Psoas muscle (tissue), 7 donors: ENCODE measurements at regions not wholly inside any gene's neighbourhood (a gene's known extent, or its start where the extent isn't known, plus 50 kb on each side); places are given as distances from the start of the nearest gene placed in this dataset.

ENCODE experiments used
- ATAC-seq, 4 donors: fragments of 200-7000 bp; cut with Tn5 transposase; one replicate each; pipeline ENCODE4 v1.9.1; 2020; ENCODE audit warnings: moderate library complexity in 3 of 4, mild to moderate bottlenecking in 2 of 4
- DNase-seq, 2 donors: peaks; one replicate each; pipeline ENCODE4 v3.0.0-alpha.2; 2020
- H3K27ac ChIP-seq: fragments of 200-600 bp; one replicate; pipeline ENCODE4 v1.8.0; 2022
- H3K27me3 ChIP-seq, 3 donors: fragments of 200-600 bp in 1 of 3; one replicate each; pipeline versions ENCODE4 v1.6.1 to v1.8.0; 2013 to 2022; ENCODE audit warnings: low read length in 2 of 3, mild to moderate bottlenecking in 2 of 3, moderate library complexity in 1 of 3; ENCODE audit not compliant: insufficient read depth in 3 of 3
- H3K36me3 ChIP-seq, 2 donors: fragments of 200-600 bp in 1 of 2; one replicate each; pipeline versions ENCODE4 v1.6.1 to v1.8.0; 2013 to 2022; ENCODE audit warnings: low read depth in 1 of 2, mild to moderate bottlenecking in 1 of 2, moderate library complexity in 1 of 2; ENCODE audit not compliant: insufficient read depth in 1 of 2
- H3K4me1 ChIP-seq: fragments of 200-600 bp; one replicate; pipeline ENCODE4 v1.8.0; 2022
- H3K4me3 ChIP-seq: fragments of 200-600 bp; one replicate; pipeline ENCODE4 v1.8.0; 2022; ENCODE audit warnings: mild to moderate bottlenecking
- H3K9me3 ChIP-seq: fragments of 200-600 bp; one replicate; pipeline ENCODE4 v1.8.0; 2022
- WGBS, 3 donors: extraction: QIAGEN DNeasy Blood & Tissue Kit; methylation state at CpG; one replicate each; pipeline versions ENCODE4 v1.1.6 to v1.1.7; 2013; 5-methylcytosine and 5-hydroxymethylcytosine counted together
- intact Hi-C, 2 donors: fragments of 100-400 bp; cut with DNase I; formaldehyde crosslinking; loops; one replicate each; pipeline versions ENCODE4 v1.11.0 to v1.14.2; 2022
- TF ChIP-seq, protein P1 (sequence below): fragments of 200-600 bp; IDR thresholded peaks from one replicate; pipeline ENCODE4 v1.8.0; 2022; ENCODE audit warnings: antibody characterized with exemption
- donor health status: healthy with polysubstance abuse.
- donor health status: DM: no; HTN: no; CAD: no; lungs with moderate emphysema.
- donor health status: Bipolar disorder and iron deficiency.
- donor health status: healthy.
- donor health status: DM: yes; HTN: yes; CAD: no.
- donor health status: DM: no; HTN: no; CAD: no.
- donor health status: DM: yes; HTN: yes; CAD: no.

GRCh38 chr6:144721232-144721631 lies 436.1 kb downstream of the UTRN start:
- no peaks in the 10 kb centered on the region for H3K36me3 ChIP-seq
- TF ChIP-seq, protein P1, sequence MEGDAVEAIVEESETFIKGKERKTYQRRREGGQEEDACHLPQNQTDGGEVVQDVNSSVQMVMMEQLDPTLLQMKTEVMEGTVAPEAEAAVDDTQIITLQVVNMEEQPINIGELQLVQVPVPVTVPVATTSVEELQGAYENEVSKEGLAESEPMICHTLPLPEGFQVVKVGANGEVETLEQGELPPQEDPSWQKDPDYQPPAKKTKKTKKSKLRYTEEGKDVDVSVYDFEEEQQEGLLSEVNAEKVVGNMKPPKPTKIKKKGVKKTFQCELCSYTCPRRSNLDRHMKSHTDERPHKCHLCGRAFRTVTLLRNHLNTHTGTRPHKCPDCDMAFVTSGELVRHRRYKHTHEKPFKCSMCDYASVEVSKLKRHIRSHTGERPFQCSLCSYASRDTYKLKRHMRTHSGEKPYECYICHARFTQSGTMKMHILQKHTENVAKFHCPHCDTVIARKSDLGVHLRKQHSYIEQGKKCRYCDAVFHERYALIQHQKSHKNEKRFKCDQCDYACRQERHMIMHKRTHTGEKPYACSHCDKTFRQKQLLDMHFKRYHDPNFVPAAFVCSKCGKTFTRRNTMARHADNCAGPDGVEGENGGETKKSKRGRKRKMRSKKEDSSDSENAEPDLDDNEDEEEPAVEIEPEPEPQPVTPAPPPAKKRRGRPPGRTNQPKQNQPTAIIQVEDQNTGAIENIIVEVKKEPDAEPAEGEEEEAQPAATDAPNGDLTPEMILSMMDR: no peak
- H3K27me3 ChIP-seq: no peaks in the 10 kb centered on the region
- WGBS, 3 donors: 93 to 99% (median 98%) methylated on average over 3 of the region's 3 CpGs
- DNase-seq (no peak), ATAC-seq (no peak)
- H3K9me3 ChIP-seq: no peaks in the 10 kb centered on the region
- no peak overlapping the region for H3K27ac ChIP-seq
- intact Hi-C loops: no loop called here
- H3K4me1 ChIP-seq: no peaks in the 10 kb centered on the region
- H3K4me3 ChIP-seq: no peak overlapping the region

- WGBS, 3 donors: 89 to 96% (median 96%) methylated on average over 3 of the region's 3 CpGs
- ATAC-seq (no peak), DNase-seq (no peak)
- intact Hi-C loops: no loop called here
- H3K4me1 ChIP-seq: no peaks in the 10 kb centered on the region
- H3K9me3 ChIP-seq: no peaks in the 10 kb centered on the region
- no peak overlapping the region for H3K27ac ChIP-seq
- H3K27me3 ChIP-seq: no peaks in the 10 kb centered on the region
- H3K4me3 ChIP-seq: no peak overlapping the region
- TF ChIP-seq, protein P1: no peak
- H3K36me3 ChIP-seq: no peaks in the 10 kb centered on the region
Measured at GRCh38 chr6:144722154-144722737, 437.1 kb downstream of the UTRN start.

GRCh38 chr6:144722925-144723324 lies 437.8 kb downstream of the UTRN start:
- intact Hi-C loops: no loop called here
- TF ChIP-seq, protein P1: no peak
- H3K27ac ChIP-seq: no peak overlapping the region

GRCh38 chr6:144723431-144723830 lies 438.3 kb downstream of the UTRN start:
- H3K9me3 ChIP-seq: no peaks in the 10 kb centered on the region
- DNase-seq: no peak
- TF ChIP-seq, protein P1: no peak
- no peak overlapping the region for H3K27ac ChIP-seq
- intact Hi-C loops: no loop called here
- no peaks in the 10 kb centered on the region for H3K36me3 ChIP-seq
- no peak for ATAC-seq
- H3K27me3 ChIP-seq: no peaks in the 10 kb centered on the region
- no peaks in the 10 kb centered on the region for H3K4me1 ChIP-seq
- no peak overlapping the region for H3K4me3 ChIP-seq

More at GRCh38 chr6:144722925-144723324, 437.8 kb downstream of the UTRN start:
- H3K36me3 ChIP-seq: no peaks in the 10 kb centered on the region
- no peaks in the 10 kb centered on the region for H3K4me1 ChIP-seq
- ATAC-seq: no peak
- H3K4me3 ChIP-seq: no peak overlapping the region
- no peaks in the 10 kb centered on the region for H3K9me3 ChIP-seq
- no peaks in the 10 kb centered on the region for H3K27me3 ChIP-seq
- DNase-seq: no peak

DNA sequence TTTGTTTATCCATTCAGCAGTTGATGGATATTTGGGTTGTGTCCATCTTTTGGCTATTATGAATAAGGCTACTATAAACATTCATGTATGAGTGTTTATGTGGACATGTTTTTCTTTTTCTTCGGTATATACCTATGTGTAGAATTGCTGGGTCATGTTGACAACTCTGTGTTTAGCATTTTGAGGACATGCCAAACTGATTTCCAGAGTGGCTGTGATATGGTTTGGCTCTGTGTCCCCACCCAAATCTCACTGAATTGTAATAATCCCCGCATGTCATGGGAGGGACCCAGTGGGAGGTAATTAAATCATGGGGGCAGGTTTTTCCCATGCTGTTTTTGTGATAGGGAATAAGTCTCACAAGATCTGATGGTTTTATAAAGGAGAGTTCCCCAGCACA lies 439.7 kb downstream of the UTRN start:
- H3K27ac ChIP-seq: no peak overlapping the region
- no peaks in the 10 kb centered on the region for H3K9me3 ChIP-seq
- peaks cover 0 to 1% of the 10 kb centered on the region in 2 donors for H3K36me3 ChIP-seq
- H3K4me1 ChIP-seq: no peaks in the 10 kb centered on the region
- no peak for ATAC-seq
- TF ChIP-seq, protein P1: no peak
- intact Hi-C loops: no loop called here
- no peaks in the 10 kb centered on the region for H3K27me3 ChIP-seq
- H3K4me3 ChIP-seq: no peak overlapping the region
- DNase-seq: no peak
- WGBS, 3 donors: 91 to 97% (median 95%) methylated on average over 2 of the region's 2 CpGs
